DMS153 (cell line): ENCODE measurements at regions not wholly inside any gene's neighbourhood (a gene's known extent, or its start where the extent isn't known, plus 50 kb on each side); places are given as distances from the start of the nearest gene placed in this dataset.

ENCODE experiments used
- DNase-seq: peaks from one replicate; lab custom pipeline; 2025; lab: John Stamatoyannopoulos, UW

GRCh38 chr5:148913493-148913892 is 87.1 kb downstream of the ADRB2 start:
- DNase-seq, result no peak

GRCh38 chr5:148913985-148914431 is 87.6 kb downstream of the ADRB2 start:
- DNase-seq, result no peak

- DNase-seq, result no peak
These were observed 88.9 kb downstream of the ADRB2 start for GRCh38 chr5:148915224-148915817.

GRCh38 chr5:148920646-148921288 is 94.4 kb downstream of the ADRB2 start:
- no peak for DNase-seq

- no peak for DNase-seq
These were observed 94.9 kb downstream of the ADRB2 start for GRCh38 chr5:148921350-148921749.

GRCh38 chr5:148922606-148923005 is 96.2 kb downstream of the ADRB2 start:
- no peak for DNase-seq

GRCh38 chr5:148923023-148923422 is 96.6 kb downstream of the ADRB2 start:
- DNase-seq, result no peak

GRCh38 chr5:148924817-148925216 is 98.4 kb downstream of the ADRB2 start:
- no peak for DNase-seq

- no peak for DNase-seq
These were observed 99.8 kb downstream of the ADRB2 start for GRCh38 chr5:148926207-148926606.

- no peak for DNase-seq
These were observed 101.0 kb downstream of the ADRB2 start for GRCh38 chr5:148927307-148927946.

- DNase-seq, result no peak
These were observed 101.7 kb downstream of the ADRB2 start for GRCh38 chr5:148928141-148928540.

- no peak for DNase-seq
These were observed 105.1 kb downstream of the ADRB2 start for GRCh38 chr5:148931453-148932057.

- no peak for DNase-seq
These were observed 106.0 kb downstream of the ADRB2 start for GRCh38 chr5:148932355-148932935.

GRCh38 chr5:148933903-148934432 is 107.6 kb downstream of the ADRB2 start:
- no peak for DNase-seq

- no peak for DNase-seq
These were observed 108.5 kb downstream of the ADRB2 start for GRCh38 chr5:148934895-148935400.

GRCh38 chr5:148937239-148937638 is 110.8 kb downstream of the ADRB2 start:
- DNase-seq, result no peak

GRCh38 chr5:148937830-148938521 is 111.6 kb downstream of the ADRB2 start:
- DNase-seq, result no peak

- DNase-seq, result no peak
These were observed 112.1 kb downstream of the ADRB2 start for GRCh38 chr5:148938522-148938882.

- DNase-seq, result no peak
These were observed 113.3 kb downstream of the ADRB2 start for GRCh38 chr5:148939676-148940075.

- no peak for DNase-seq
These were observed 115.4 kb downstream of the ADRB2 start for GRCh38 chr5:148941810-148942209.

GRCh38 chr5:148949841-148950470 is 112.9 kb downstream of the SH3TC2 start:
- DNase-seq, result no peak
